Activated naive CD4-positive, alpha-beta T cell treated with anti-CD3 and anti-CD28 coated beads, Interleukin-2, amount 50 U/mL, for 24 hours (primary cell): ENCODE measurements at regions not wholly inside any gene's neighbourhood (a gene's known extent, or its start where the extent isn't known, plus 50 kb on each side); places are given as distances from the start of the nearest gene placed in this dataset.
"Not testable (repeated sequence)": the region's sequence is repeated elsewhere in the genome, so short reads cannot be mapped to it uniquely, and the experiment has no call there.

Experiments used
- H3K27ac Mint-ChIP-seq: one replicate; pipeline ENCODE4 v1.8.0; 2021; ENCODE audit warnings: mild to moderate bottlenecking, mixed read lengths
- H3K27me3 Mint-ChIP-seq: one replicate; pipeline ENCODE4 v1.8.0; 2021; ENCODE audit warnings: mixed read lengths
- H3K36me3 Mint-ChIP-seq: one replicate; pipeline ENCODE4 v1.8.0; 2021; ENCODE audit warnings: mixed read lengths
- H3K4me1 Mint-ChIP-seq: one replicate; pipeline ENCODE4 v1.8.0; 2021; ENCODE audit warnings: mixed read lengths
- H3K4me3 Mint-ChIP-seq: one replicate; pipeline ENCODE4 v1.8.0; 2021; ENCODE audit warnings: mild to moderate bottlenecking, mixed read lengths
- H3K9me3 Mint-ChIP-seq: one replicate; pipeline ENCODE4 v1.8.0; 2021; ENCODE audit warnings: mixed read lengths

DNA sequence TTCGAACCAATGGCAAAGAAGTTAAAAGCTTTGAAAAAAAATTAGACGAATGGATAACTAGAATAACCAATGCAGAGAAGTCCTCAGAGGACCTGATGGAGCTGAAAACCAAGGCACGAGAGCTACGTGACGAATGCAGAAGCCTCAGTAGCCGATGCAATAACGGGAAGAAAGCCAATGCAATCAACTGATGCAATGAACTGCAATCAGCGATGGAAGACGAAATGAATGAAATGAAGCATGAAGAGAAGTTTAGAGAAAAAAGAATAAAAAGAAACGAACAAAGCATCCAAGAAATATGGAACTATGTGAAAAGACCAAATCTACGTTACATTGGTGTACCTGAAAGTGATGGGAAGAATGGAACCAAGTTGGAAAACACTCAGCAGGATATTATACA, 52.6 kb upstream of the MRPS30 start:
- H3K27ac Mint-ChIP-seq, H3K4me3 Mint-ChIP-seq, H3K36me3 Mint-ChIP-seq, H3K4me1 Mint-ChIP-seq: not testable (repeated sequence)
- Mint-ChIP-seq H3K27me3 (peaks cover 15% of the 10 kb centered on the region), H3K9me3 (peaks cover 14% of the 10 kb centered on the region)

- H3K36me3 Mint-ChIP-seq, result no peaks in the 10 kb centered on the region
- H3K27ac Mint-ChIP-seq, result no peak overlapping the region
- H3K27me3 Mint-ChIP-seq, result peaks cover 4% of the 10 kb centered on the region
- H3K9me3 Mint-ChIP-seq, result peaks cover 8% of the 10 kb centered on the region
- H3K4me1 Mint-ChIP-seq, result no peaks in the 10 kb centered on the region
- H3K4me3 Mint-ChIP-seq, result no peak overlapping the region
Observed at GRCh38 chr5:44747396-44747795, 61.4 kb upstream of the MRPS30 start.

DNA sequence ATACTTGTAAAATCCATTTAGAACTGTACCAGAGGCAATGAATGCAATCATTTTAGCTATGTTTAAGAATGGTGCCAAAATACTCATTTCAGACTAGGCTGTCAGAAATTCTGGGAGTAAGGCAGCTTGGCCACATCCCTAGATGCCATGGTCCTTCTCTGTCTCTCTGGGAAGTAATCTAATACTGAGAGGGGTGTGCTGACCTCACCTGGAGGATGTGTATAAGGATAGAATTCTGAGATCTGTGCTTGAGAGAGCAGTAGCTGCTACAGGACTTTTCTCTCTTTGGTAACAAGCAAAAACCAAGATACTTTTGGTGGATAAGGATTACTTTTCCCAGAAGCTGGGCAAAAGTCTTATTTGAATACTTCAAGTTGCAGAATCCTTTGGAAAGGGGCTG, 68.1 kb upstream of the MRPS30 start:
- H3K36me3 Mint-ChIP-seq, result no peaks in the 10 kb centered on the region
- H3K27me3 Mint-ChIP-seq, result peaks cover 1% of the 10 kb centered on the region
- H3K27ac Mint-ChIP-seq, result no peak overlapping the region
- H3K4me1 Mint-ChIP-seq, result no peaks in the 10 kb centered on the region
- no peak overlapping the region for H3K4me3 Mint-ChIP-seq
- H3K9me3 Mint-ChIP-seq, result no peaks in the 10 kb centered on the region

DNA sequence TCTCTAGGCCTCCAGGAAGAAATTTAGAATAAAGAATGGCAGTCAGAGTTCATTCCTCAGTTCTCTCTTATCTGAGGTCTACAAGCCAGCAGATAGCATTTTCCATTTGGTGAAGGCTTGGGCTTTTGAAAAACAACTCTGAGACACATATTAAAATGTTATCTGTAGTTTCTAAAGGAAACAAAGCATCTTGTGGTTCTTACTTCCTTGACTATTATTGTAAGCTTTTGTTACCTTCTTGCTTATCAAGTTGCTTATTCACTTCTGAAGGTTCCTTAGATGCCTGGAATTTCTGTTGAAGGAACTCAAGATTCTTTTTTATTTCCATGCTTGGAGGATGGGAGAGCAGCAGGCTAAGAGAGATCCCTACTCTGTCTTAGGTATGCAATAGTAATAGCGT, 79.2 kb upstream of the MRPS30 start:
- Mint-ChIP-seq H3K27me3 (peaks cover 7% of the 10 kb centered on the region), H3K9me3 (no peaks in the 10 kb centered on the region), H3K27ac (peak overlapping the region; percentile 12), H3K4me1 (no peaks in the 10 kb centered on the region), H3K4me3 (no peak overlapping the region), H3K36me3 (no peaks in the 10 kb centered on the region)

DNA sequence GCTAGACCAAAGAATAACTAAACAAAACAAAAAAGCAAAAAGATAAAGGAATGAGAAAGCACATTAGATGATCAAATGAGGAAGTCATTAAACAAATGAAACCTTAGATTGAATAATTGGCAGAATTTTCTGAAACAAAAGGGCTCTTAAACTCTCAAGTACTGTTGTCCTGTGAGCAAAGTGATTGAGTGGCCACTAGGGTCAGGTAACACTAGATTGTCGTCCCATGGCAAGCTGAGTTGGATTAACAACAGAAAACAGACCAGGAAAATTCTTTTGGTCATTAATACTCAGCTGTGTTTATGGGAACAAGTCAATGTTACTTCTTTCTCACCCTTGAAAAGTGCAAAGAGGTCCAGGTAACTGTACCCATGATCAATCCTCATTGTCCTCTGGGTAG, 81.6 kb upstream of the MRPS30 start:
- Mint-ChIP-seq H3K4me3 (no peak overlapping the region), H3K4me1 (no peaks in the 10 kb centered on the region), H3K27ac (no peak overlapping the region), H3K9me3 (no peaks in the 10 kb centered on the region), H3K27me3 (peaks cover 7% of the 10 kb centered on the region), H3K36me3 (no peaks in the 10 kb centered on the region)

GRCh38 chr5:44719856-44720255, 88.9 kb upstream of the MRPS30 start:
- no peaks in the 10 kb centered on the region for H3K27me3 Mint-ChIP-seq
- H3K4me1 Mint-ChIP-seq, result no peaks in the 10 kb centered on the region
- H3K36me3 Mint-ChIP-seq, result no peaks in the 10 kb centered on the region
- H3K27ac Mint-ChIP-seq, result no peak overlapping the region
- no peak overlapping the region for H3K4me3 Mint-ChIP-seq
- H3K9me3 Mint-ChIP-seq, result no peaks in the 10 kb centered on the region

GRCh38 chr5:44714871-44715561, 93.7 kb upstream of the MRPS30 start:
- H3K4me3 Mint-ChIP-seq, result no peak overlapping the region
- no peaks in the 10 kb centered on the region for H3K27me3 Mint-ChIP-seq
- no peak overlapping the region for H3K27ac Mint-ChIP-seq
- peaks cover 3% of the 10 kb centered on the region for H3K9me3 Mint-ChIP-seq
- no peaks in the 10 kb centered on the region for H3K36me3 Mint-ChIP-seq
- no peaks in the 10 kb centered on the region for H3K4me1 Mint-ChIP-seq

DNA sequence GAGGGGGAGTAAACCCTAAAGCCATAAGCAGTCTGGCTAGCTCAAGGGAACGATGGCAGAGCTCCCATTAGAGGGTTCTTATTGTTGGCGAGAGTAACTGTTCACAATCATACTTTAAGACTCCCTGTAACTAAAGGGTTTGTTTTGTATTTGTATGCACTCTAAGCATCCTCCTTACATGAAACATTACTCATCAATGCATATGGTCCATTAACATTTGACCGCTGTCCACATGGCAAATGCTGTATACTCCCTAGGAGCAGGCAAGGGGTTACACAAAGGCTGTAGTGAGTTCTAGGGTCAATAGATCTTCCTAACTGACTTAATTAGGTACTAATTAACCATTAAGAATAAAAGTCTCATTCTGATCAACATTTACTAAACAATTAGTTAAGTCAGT, 95.3 kb upstream of the MRPS30 start:
- Mint-ChIP-seq H3K36me3 (no peaks in the 10 kb centered on the region), H3K4me1 (no peaks in the 10 kb centered on the region), H3K4me3 (no peak overlapping the region), H3K9me3 (peaks cover 5% of the 10 kb centered on the region), H3K27ac (no peak overlapping the region), H3K27me3 (no peaks in the 10 kb centered on the region)

GRCh38 chr5:44711901-44712300, 96.8 kb upstream of the MRPS30 start:
- Mint-ChIP-seq H3K4me3 (no peak overlapping the region), H3K27me3 (no peaks in the 10 kb centered on the region), H3K27ac (no peak overlapping the region), H3K36me3 (no peaks in the 10 kb centered on the region), H3K4me1 (no peaks in the 10 kb centered on the region), H3K9me3 (peaks cover 5% of the 10 kb centered on the region)

DNA sequence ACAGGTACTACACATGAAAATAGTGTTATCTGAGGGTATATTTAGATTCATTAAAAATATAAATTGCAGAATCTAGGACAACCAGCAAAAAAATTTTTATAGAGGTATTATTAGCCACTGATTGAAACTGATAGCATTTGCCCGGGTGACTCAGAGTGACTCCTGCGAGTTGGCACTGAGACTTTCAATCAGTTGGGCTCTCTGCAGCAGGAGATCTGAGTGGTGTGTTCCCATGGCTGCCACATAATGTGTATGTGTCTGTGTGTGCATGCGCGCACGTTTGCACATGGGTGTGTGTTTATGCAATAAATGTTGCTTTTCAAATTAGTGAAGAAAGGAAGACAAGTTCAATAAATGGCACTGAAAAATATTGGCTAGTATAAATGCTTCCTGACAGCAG, 100.1 kb upstream of the MRPS30 start:
- H3K9me3 Mint-ChIP-seq, result peaks cover 5% of the 10 kb centered on the region
- no peaks in the 10 kb centered on the region for H3K4me1 Mint-ChIP-seq
- no peaks in the 10 kb centered on the region for H3K36me3 Mint-ChIP-seq

DNA sequence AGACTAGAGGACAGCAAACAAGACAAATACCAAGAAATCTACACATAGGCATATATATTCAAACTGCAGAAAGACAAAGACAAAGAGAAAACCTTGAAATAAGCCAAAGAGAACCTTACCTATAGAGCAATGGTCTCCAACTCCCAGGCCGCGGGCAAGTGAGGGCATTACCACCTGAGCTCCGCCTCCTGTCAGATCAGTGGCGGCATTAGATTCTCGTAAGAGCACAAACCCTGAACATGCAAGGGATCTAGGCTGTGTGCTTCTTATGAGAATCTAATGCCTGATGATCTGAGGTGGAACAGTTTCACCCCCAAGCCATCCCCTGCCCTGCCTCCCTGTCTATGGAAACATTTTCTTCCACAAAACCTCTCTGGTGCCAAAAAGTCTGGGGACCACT, 101.0 kb upstream of the MRPS30 start:
- Mint-ChIP-seq H3K36me3 (no peaks in the 10 kb centered on the region), H3K27me3 (no peaks in the 10 kb centered on the region), H3K4me3 (no peak overlapping the region), H3K27ac (no peak overlapping the region), H3K9me3 (peaks cover 5% of the 10 kb centered on the region), H3K4me1 (no peaks in the 10 kb centered on the region)

More for the DNA sequence above, 100.1 kb upstream of the MRPS30 start:
- no peak overlapping the region for H3K4me3 Mint-ChIP-seq
- H3K27ac Mint-ChIP-seq, result no peak overlapping the region
- no peaks in the 10 kb centered on the region for H3K27me3 Mint-ChIP-seq

DNA sequence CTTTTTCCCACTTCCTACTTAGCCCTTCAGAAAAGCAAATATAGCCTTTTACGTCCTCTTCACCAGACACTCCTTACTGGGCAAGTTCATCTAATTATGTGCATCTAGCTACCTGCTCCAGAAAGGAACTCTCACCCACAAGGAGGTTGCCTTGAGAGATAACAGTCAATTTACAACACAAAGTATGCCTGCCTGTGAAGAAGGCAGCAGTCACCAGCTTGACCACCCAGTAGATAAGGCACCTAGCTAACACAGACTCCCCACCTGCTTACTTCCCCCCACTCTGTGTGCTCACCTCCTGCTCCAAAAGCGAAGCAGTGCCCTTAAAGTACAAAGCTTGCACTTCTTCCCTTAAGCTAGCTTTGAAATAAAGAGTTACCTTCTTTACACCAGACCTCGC, 111.7 kb upstream of the MRPS30 start:
- no peaks in the 10 kb centered on the region for H3K27me3 Mint-ChIP-seq
- H3K36me3 Mint-ChIP-seq, result no peaks in the 10 kb centered on the region
- H3K9me3 Mint-ChIP-seq, result peaks cover 5% of the 10 kb centered on the region
- no peak overlapping the region for H3K4me3 Mint-ChIP-seq
- no peak overlapping the region for H3K27ac Mint-ChIP-seq
- H3K4me1 Mint-ChIP-seq, result no peaks in the 10 kb centered on the region

GRCh38 chr5:44695259-44695658, 113.5 kb upstream of the MRPS30 start:
- Mint-ChIP-seq H3K27ac (no peak overlapping the region), H3K4me1 (no peaks in the 10 kb centered on the region), H3K9me3 (peaks cover 5% of the 10 kb centered on the region), H3K36me3 (no peaks in the 10 kb centered on the region), H3K27me3 (no peaks in the 10 kb centered on the region), H3K4me3 (no peak overlapping the region)

GRCh38 chr5:44691802-44692201, 116.9 kb upstream of the MRPS30 start:
- H3K4me1 Mint-ChIP-seq, result no peaks in the 10 kb centered on the region
- H3K36me3 Mint-ChIP-seq, result no peaks in the 10 kb centered on the region
- H3K27me3 Mint-ChIP-seq, result no peaks in the 10 kb centered on the region
- H3K4me3 Mint-ChIP-seq, result no peak overlapping the region
- H3K27ac Mint-ChIP-seq, result no peak overlapping the region
- peaks cover 5% of the 10 kb centered on the region for H3K9me3 Mint-ChIP-seq

GRCh38 chr5:44681906-44682305, 126.8 kb upstream of the MRPS30 start:
- Mint-ChIP-seq H3K4me1 (no peaks in the 10 kb centered on the region), H3K9me3 (no peaks in the 10 kb centered on the region), H3K27ac (no peak overlapping the region), H3K36me3 (no peaks in the 10 kb centered on the region), H3K4me3 (no peak overlapping the region), H3K27me3 (no peaks in the 10 kb centered on the region)

- H3K4me1 Mint-ChIP-seq, result no peaks in the 10 kb centered on the region
- no peak overlapping the region for H3K4me3 Mint-ChIP-seq
- no peak overlapping the region for H3K27ac Mint-ChIP-seq
- no peaks in the 10 kb centered on the region for H3K9me3 Mint-ChIP-seq
- no peaks in the 10 kb centered on the region for H3K36me3 Mint-ChIP-seq
- H3K27me3 Mint-ChIP-seq, result no peaks in the 10 kb centered on the region
Observed at GRCh38 chr5:44679214-44679613, 129.5 kb upstream of the MRPS30 start.

DNA sequence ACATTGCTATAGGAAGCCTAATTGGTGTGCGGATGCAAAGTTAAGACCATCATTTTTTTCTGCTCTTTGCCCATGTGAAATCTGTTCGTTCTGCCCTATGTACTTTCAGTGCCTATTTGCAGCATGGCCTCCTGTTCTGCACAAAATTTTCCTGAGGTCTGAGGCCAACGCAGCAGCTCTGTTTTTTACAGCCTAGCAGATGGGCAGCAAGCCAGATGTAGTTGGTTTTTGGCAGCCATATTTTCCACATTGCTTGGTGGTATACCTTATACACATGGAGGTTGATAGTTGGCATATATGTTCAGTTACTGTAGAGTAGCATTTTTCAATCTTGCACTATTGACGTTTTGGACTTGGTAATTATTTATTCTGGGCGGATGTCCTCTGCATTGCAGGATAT, 133.5 kb upstream of the MRPS30 start:
- Mint-ChIP-seq H3K9me3 (no peaks in the 10 kb centered on the region), H3K27ac (no peak overlapping the region), H3K4me3 (no peak overlapping the region)

More for the DNA sequence above, 133.5 kb upstream of the MRPS30 start:
- H3K27me3 Mint-ChIP-seq, result no peaks in the 10 kb centered on the region
- H3K4me1 Mint-ChIP-seq, result no peaks in the 10 kb centered on the region
- H3K36me3 Mint-ChIP-seq, result no peaks in the 10 kb centered on the region
